CD4-positive, alpha-beta T cell treated with Interleukin-17A for 4 hours (primary cell): ENCODE measurements at regions not wholly inside any gene's neighbourhood (a gene's known extent, or its start where the extent isn't known, plus 50 kb on each side); places are given as distances from the start of the nearest gene placed in this dataset.
"Not testable (repeated sequence)": the region's sequence is repeated elsewhere in the genome, so short reads cannot be mapped to it uniquely, and the experiment has no call there.

Experiments used
- DNase-seq: peaks from one replicate; pipeline ENCODE4 v3.0.0-alpha.2; 2020; ENCODE audit warnings: mixed read lengths

- no peak for DNase-seq
Observed at GRCh38 chr18:22828171-22828570, 105.0 kb upstream of the RBBP8 start.

DNA sequence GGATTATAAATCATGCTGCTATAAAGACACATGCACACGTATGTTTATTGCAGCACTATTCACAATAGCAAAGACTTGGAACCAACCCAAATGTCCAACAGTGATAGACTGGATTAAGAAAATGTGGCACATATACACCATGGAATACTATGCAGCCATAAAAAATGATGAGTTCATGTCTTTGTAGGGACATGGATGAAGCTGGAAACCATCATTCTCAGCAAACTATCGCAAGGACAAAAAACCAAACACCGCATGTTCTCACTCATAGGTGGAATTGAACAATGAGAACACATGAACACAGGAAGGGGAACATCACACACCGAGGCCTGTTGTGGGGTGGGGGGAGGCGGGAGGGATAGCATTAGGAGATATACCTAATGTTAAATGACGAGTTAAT, 104.5 kb upstream of the RBBP8 start:
- not testable (repeated sequence) for DNase-seq

- DNase-seq = no peak
Observed at GRCh38 chr18:22829781-22830180, 103.3 kb upstream of the RBBP8 start.

- no peak for DNase-seq
Observed at GRCh38 chr18:22830511-22830910, 102.6 kb upstream of the RBBP8 start.

DNA sequence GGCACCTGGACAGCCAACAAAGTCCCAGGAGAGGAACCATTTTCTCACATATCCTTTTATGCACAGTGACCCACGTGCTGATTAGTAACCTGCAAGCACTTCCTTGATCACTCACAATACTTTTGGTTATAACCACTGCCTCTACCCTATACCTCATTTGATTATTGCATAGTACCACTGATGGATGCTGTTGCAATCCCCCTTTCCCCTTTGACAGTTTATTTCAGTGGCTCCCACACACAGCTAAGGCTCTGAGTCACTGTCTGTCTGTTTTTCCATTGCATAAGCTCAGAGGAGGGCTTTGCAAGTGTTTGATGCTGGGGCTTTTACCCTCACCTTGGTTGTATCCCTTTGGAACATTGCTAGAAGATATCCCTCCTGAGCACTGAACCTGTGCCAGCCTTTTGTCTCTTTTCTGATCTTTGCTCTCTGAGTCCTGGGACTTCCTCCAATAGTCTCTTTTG, 101.7 kb upstream of the RBBP8 start:
- no peak for DNase-seq

- no peak for DNase-seq
Observed at GRCh38 chr18:22836932-22837331, 96.2 kb upstream of the RBBP8 start.

DNA sequence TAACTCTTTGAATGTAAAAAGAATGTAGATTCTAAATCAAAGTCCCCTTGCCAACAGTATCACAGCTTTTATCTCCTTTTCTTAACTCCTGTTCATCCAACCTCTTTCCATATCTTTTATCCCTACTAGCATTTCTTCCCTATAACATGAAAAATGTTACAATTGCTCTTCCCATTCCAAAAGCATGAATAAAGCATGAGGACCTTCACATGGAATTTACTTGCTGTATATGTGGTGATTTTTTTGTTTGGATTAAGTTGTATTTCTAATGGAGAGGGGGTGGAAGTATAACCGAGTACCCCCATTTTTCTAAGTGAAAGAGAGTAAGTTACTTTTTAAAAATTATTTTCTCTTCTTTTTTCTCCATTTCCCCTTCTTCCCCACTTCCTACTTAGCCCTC, 94.9 kb upstream of the RBBP8 start:
- no peak for DNase-seq

GRCh38 chr18:22838639-22839277, 94.4 kb upstream of the RBBP8 start:
- no peak for DNase-seq

- no peak for DNase-seq
Observed at GRCh38 chr18:22839340-22839821, 93.7 kb upstream of the RBBP8 start.

GRCh38 chr18:22840606-22841144, 92.5 kb upstream of the RBBP8 start:
- DNase-seq = no peak

- no peak for DNase-seq
Observed at GRCh38 chr18:22841840-22842239, 91.3 kb upstream of the RBBP8 start.

- no peak for DNase-seq
Observed at GRCh38 chr18:22844190-22844589, 88.9 kb upstream of the RBBP8 start.

GRCh38 chr18:22844628-22845027, 88.5 kb upstream of the RBBP8 start:
- no peak for DNase-seq

DNA sequence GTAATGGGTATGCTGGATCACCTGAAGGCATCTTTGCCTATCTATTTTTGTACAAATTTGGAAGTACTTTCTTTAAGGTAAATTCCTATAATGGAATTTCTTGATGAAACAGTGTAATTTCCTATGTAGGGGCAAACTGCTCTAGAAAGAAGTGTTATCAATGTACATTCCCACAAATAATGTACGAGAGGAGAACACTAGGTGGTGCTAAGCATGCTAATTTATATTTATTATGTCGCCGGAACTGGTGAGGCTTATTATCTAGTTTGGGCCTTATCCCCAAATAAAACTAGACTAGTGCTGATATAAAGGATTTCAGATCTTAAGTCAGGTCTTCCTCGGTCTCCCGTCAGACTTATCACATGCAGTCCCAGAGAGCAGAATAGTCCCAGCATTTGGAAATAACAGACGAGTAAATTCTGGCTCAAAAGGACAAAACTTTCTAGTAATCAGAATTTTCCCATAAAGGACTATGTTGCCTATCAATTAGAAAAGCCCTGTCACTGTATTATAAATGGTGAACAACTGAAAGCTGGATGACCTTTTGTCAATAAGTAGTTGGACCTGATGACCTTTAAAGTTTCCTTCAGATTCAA, 86.9 kb upstream of the RBBP8 start:
- no peak for DNase-seq

DNA sequence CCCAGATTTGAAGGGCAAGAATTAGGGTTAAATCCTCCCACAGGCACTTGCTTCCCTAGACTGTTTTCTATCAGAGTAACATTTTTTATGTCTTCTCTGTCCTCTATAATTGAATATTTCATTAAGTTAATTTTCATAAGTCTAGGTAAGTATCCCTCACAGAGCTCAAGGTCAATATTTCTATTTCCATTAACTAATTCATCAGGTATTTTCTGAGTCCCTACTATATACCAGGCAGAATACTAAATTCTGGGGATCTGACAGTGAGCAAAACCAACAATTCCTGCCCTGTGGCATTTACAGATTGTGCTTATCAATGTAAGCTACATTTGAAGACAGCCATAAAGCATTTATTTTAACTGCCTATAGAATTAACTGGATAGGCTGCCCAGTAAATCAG, 86.4 kb upstream of the RBBP8 start:
- no peak for DNase-seq

GRCh38 chr18:22847392-22847791, 85.7 kb upstream of the RBBP8 start:
- no peak for DNase-seq

- DNase-seq = no peak
Observed at GRCh38 chr18:22847867-22848451, 85.2 kb upstream of the RBBP8 start.

- no peak for DNase-seq
Observed at GRCh38 chr18:22848615-22849014, 84.5 kb upstream of the RBBP8 start.

- DNase-seq = no peak
Observed at GRCh38 chr18:22856870-22857269, 76.3 kb upstream of the RBBP8 start.

GRCh38 chr18:22858121-22858520, 75.0 kb upstream of the RBBP8 start:
- no peak for DNase-seq

- DNase-seq = no peak
Observed at GRCh38 chr18:22860807-22861206, 72.3 kb upstream of the RBBP8 start.

DNA sequence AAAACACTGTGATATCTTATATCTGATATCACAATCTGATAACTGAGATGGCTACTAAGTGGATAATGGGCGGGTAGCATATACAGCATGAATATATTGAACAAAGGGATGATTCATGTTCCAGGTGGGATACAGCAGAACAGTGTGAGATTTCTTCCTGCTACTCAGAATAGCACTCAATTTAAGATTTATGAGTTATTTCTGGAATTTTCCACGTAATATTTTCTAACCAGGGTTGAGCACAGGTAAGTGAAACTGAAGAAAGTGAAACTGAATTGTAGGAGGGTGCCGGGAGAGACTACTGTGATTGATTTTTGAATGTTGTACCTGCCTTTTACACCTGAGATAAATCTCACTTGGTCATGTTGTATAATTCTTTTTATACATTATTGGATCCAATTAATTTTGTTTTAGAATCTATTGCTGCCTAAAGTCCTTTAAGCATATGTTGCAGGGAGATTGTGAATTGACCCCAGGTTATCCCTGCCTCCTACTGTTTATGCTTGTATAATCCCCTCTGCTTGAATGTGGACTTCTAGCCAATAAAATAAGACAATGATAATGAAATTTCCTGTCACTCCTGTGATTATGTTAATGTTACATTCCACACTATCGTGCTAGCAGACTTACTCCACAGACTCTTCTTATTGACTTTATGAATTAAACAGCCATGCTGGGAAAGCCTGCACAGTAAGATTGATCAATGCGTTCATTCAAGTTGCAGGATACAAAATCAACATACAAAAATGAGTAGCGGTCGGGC, 67.6 kb upstream of the RBBP8 start:
- DNase-seq = no peak

DNA sequence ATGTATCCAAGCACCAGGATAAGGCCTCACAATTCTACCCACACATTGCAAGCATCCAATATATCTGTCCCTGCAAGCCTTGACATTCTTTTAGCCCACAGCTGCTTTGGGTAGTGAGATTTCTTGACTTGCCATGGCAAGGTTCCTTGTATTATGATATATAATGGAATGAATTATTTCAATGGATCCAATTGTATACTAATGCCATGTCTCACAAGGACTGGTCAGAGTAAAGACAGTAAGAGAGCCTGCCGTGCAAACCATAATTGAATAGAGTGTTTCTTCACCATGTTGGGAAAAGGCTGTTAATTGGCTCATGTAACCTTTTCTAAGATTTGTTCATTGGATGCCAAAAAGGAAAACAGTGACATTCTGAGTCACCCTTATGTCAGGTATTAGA, 64.3 kb upstream of the RBBP8 start:
- DNase-seq = no peak
